HepG2 (cell line): ENCODE measurements at regions not wholly inside any gene's neighbourhood (a gene's known extent, or its start where the extent isn't known, plus 50 kb on each side); places are given as distances from the start of the nearest gene placed in this dataset.

Experiments used
- ATF2 ChIP-seq: sonication (generic); formaldehyde crosslinking; IDR thresholded peaks from 2 replicates; pipeline ENCODE4 v1.4.0; 2020; ENCODE audit warnings: missing genetic modification reagents
- IKZF4 ChIP-seq: sonication (generic); formaldehyde crosslinking; IDR thresholded peaks from 2 replicates; pipeline ENCODE4 v1.5.1; 2020; ENCODE audit warnings: borderline replicate concordance, mild to moderate bottlenecking, low read depth, missing genetic modification reagents; ENCODE audit errors: not compliant biosample characterization

GRCh38 chr15:23850666-23851065 is 163.6 kb upstream of the NDN start:
- no peak for TF ChIP-seq IKZF4
- TF ChIP-seq ATF2 = no peak
